ENCODE measurements at regions not wholly inside any gene's neighbourhood (a gene's known extent, or its start where the extent isn't known, plus 50 kb on each side); places are given as distances from the start of the nearest gene placed in this dataset.

DNA sequence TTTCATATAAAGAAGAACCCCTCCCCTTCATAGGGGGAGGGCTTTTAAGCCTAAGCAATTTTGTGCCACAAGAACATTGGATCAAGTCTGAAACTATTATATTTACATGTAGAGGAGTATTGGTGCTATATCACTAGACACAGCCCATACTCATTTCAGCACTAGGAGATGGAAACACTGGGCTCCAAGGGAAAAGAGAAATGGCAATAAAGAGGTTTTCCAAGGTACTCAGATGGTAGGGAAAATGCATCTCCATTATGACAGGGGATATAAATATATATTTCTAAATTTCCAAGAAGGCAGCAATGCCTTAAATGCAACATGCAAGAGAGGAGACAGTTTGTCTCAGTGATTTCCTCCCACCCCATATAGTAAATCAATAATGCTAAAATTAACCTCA is 209.0 kb downstream of the RAB38 start:
- ChIA-PET CTCF (no interaction called here), POLR2A (no interaction called here)
- Histone ChIP-seq H3K4me3 (ENCODE audit: low read length) (no peak overlapping the region), H3K9me3 (ENCODE audit: control insufficient read depth in 2 of 3, low read length in 3 of 3) (no peaks in the 10 kb centered on the region), H3K27ac (ENCODE audit: low read depth, low read length) (no peak overlapping the region), H3K36me3 (ENCODE audit: control insufficient read depth in 2 of 3, insufficient read depth in 3 of 3, low read length in 3 of 3) (no peaks in the 10 kb centered on the region), H3K4me1 (ENCODE audit: control insufficient read depth in 2 of 2, insufficient read depth in 2 of 2, low read length in 2 of 2) (no peaks in the 10 kb centered on the region), H3K27me3 (ENCODE audit: control insufficient read depth in 2 of 2, insufficient read depth in 2 of 2, low read length in 2 of 2) (no peaks in the 10 kb centered on the region)
- no peaks in the 10 kb centered on the region for H3K36me3 Mint-ChIP-seq
- DNase-seq (no peak), ATAC-seq (no peak)
- intact Hi-C loops (cut with micrococcal nuclease): no loop called here
- peaks cover 0 to 16% (median 9%) of the 10 kb centered on the region in 5 donors for H3K27me3 Mint-ChIP-seq
- no peak overlapping the region for H3K27ac Mint-ChIP-seq
- H3K4me1 Mint-ChIP-seq: peaks cover 0 to 2% (median 0%) of the 10 kb centered on the region in 7 donors
- no peak overlapping the region for H3K4me3 Mint-ChIP-seq
- H3K9me3 Mint-ChIP-seq: no peaks in the 10 kb centered on the region

DNA sequence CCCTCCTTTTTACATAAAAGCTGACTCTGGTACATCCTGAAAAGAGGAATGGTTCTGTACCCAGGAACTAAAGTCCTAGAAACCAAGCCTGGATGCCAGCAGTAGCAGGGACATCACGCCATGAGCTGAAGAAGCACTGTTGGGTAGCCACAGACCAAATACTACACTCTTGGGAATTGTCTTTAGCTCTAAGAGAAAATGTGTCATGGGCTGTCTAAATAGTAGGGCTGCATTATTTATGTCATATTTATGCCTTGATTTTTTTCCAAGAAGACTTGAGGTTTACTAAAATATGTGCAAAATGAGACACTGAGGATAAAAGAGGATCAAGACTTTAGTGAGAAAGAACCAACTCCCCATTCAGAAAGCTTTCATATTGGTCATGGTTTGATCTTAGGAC is 213.6 kb downstream of the RAB38 start:
- POLR2A ChIA-PET: no interaction called here
- CTCF ChIA-PET: no interaction called here
- Mint-ChIP-seq H3K9me3 (no peaks in the 10 kb centered on the region), H3K4me1 (no peaks in the 10 kb centered on the region), H3K27me3 (peaks cover 0 to 13% (median 5%) of the 10 kb centered on the region in 5 donors), H3K36me3 (no peaks in the 10 kb centered on the region), H3K4me3 (no peak overlapping the region), H3K27ac (no peak overlapping the region)
- Histone ChIP-seq H3K36me3 (ENCODE audit: control insufficient read depth in 2 of 3, insufficient read depth in 3 of 3, low read length in 3 of 3) (no peaks in the 10 kb centered on the region), H3K9me3 (ENCODE audit: control insufficient read depth in 2 of 3, low read length in 3 of 3) (no peaks in the 10 kb centered on the region), H3K4me3 (ENCODE audit: low read length) (no peak overlapping the region), H3K27me3 (ENCODE audit: control insufficient read depth in 2 of 2, insufficient read depth in 2 of 2, low read length in 2 of 2) (no peaks in the 10 kb centered on the region), H3K4me1 (ENCODE audit: control insufficient read depth in 2 of 2, insufficient read depth in 2 of 2, low read length in 2 of 2) (no peaks in the 10 kb centered on the region), H3K27ac (ENCODE audit: low read depth, low read length) (no peak overlapping the region)
- ATAC-seq (no peak), DNase-seq (no peak)
- intact Hi-C loops (cut with micrococcal nuclease): no loop called here

DNA sequence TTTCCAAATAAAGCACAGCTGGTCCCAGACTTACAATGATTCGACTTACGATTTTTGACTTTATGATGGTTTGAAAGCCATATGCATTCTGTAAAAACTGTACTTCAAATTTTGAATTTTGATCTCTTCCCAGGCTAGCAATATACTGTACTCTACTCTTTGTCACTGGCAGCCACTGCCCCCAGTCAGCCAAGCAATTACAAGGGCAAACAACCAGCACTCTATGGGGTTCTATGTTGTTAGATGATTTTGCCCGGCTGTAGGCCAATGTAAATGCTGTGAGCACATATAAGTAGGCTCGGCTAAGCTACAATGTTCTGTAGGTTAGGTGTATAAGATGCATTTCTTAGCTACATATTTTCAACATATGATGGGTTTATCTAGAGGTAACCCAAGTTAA is 217.3 kb downstream of the RAB38 start:
- intact Hi-C loops (cut with micrococcal nuclease): no loop called here
- H3K36me3 Mint-ChIP-seq: no peaks in the 10 kb centered on the region
- CTCF ChIA-PET: no interaction called here

DNA sequence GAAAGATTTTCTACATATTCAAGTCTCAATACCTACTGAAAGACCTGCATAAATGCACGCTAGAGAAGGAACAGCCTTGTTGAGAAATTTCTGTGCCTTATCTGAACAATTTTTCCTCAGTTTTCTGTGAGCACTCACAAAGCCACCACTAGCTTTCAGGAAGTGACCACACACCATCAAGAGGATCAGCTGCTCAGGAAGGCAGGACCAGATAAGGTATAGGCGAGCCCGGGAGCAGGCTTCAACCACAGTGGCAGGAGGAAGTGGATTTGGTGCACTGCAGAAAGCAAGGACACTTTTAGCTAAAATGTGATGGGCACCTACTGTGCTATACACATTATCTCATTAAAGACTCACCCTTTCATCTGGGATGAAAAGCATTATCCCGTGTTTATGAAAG is 220.8 kb downstream of the RAB38 start:
- Mint-ChIP-seq H3K36me3 (no peaks in the 10 kb centered on the region), H3K9me3 (peaks cover 0 to 3% (median 0%) of the 10 kb centered on the region in 11 donors), H3K4me3 (no peak overlapping the region), H3K27ac (no peak overlapping the region), H3K4me1 (no peaks in the 10 kb centered on the region), H3K27me3 (peaks cover 0 to 14% (median 7%) of the 10 kb centered on the region in 5 donors)
- intact Hi-C loops (cut with micrococcal nuclease): no loop called here
- ChIA-PET CTCF (no interaction called here), POLR2A (no interaction called here)
- no peaks in the 10 kb centered on the region for H3K27me3 ChIP-seq (ENCODE audit: control insufficient read depth in 2 of 2, insufficient read depth in 2 of 2, low read length in 2 of 2)
- H3K9me3 ChIP-seq (ENCODE audit: control insufficient read depth in 2 of 3, low read length in 3 of 3): no peaks in the 10 kb centered on the region
- H3K4me3 ChIP-seq (ENCODE audit: low read length): no peak overlapping the region
- H3K27ac ChIP-seq (ENCODE audit: low read depth, low read length): no peak overlapping the region
- H3K4me1 ChIP-seq (ENCODE audit: control insufficient read depth in 2 of 2, insufficient read depth in 2 of 2, low read length in 2 of 2): no peaks in the 10 kb centered on the region
- no peaks in the 10 kb centered on the region for H3K36me3 ChIP-seq (ENCODE audit: control insufficient read depth in 2 of 3, insufficient read depth in 3 of 3, low read length in 3 of 3)
- DNase-seq (no peak), ATAC-seq (no peak)

More for the DNA sequence above, 217.3 kb downstream of the RAB38 start:
- H3K4me3 ChIP-seq (ENCODE audit: low read length): no peak overlapping the region
- ATAC-seq (no peak), DNase-seq (no peak)
- no peak overlapping the region for H3K4me3 Mint-ChIP-seq
- H3K9me3 ChIP-seq (ENCODE audit: control insufficient read depth in 2 of 3, low read length in 3 of 3): no peaks in the 10 kb centered on the region
- no peak overlapping the region for H3K27ac ChIP-seq (ENCODE audit: low read depth, low read length)
- H3K4me1 ChIP-seq (ENCODE audit: control insufficient read depth in 2 of 2, insufficient read depth in 2 of 2, low read length in 2 of 2): no peaks in the 10 kb centered on the region
- no peaks in the 10 kb centered on the region for H3K9me3 Mint-ChIP-seq
- no peaks in the 10 kb centered on the region for H3K36me3 ChIP-seq (ENCODE audit: control insufficient read depth in 2 of 3, insufficient read depth in 3 of 3, low read length in 3 of 3)
- POLR2A ChIA-PET: no interaction called here
- no peaks in the 10 kb centered on the region for H3K27me3 ChIP-seq (ENCODE audit: control insufficient read depth in 2 of 2, insufficient read depth in 2 of 2, low read length in 2 of 2)
- peaks cover 0 to 18% (median 5%) of the 10 kb centered on the region in 5 donors for H3K27me3 Mint-ChIP-seq
- H3K27ac Mint-ChIP-seq: no peak overlapping the region
- H3K4me1 Mint-ChIP-seq: no peaks in the 10 kb centered on the region

DNA sequence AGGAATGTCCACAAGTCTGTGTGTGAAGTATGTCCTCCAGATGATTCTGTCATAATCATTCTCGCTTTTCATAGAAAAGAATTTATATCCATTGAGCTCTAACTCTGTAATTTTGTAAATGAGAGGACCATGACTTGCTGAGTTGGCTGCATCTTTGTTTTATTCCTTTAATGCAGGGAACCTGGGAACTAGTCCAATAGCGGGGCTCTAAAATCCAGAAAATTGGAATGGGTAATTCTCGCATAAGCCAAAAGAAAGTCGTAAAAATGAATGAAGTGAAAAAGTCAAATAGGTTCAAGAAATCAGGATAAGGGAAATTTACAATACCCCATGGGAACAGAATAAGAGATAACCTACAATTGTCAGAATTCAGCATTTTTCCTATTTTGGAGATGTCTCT is 232.5 kb downstream of the RAB38 start:
- no peaks in the 10 kb centered on the region for H3K27me3 ChIP-seq (ENCODE audit: control insufficient read depth in 2 of 2, insufficient read depth in 2 of 2, low read length in 2 of 2)
- H3K4me1 ChIP-seq (ENCODE audit: control insufficient read depth in 2 of 2, insufficient read depth in 2 of 2, low read length in 2 of 2): no peaks in the 10 kb centered on the region
- intact Hi-C loops (cut with micrococcal nuclease): no loop called here
- H3K27me3 Mint-ChIP-seq: peaks cover 0 to 22% (median 9%) of the 10 kb centered on the region in 5 donors
- H3K9me3 Mint-ChIP-seq: peaks cover 0 to 5% (median 0%) of the 10 kb centered on the region in 11 donors
- H3K4me1 Mint-ChIP-seq: no peaks in the 10 kb centered on the region
- CTCF ChIA-PET: no interaction called here
- no peak overlapping the region for H3K27ac ChIP-seq (ENCODE audit: low read depth, low read length)
- H3K36me3 ChIP-seq (ENCODE audit: control insufficient read depth in 2 of 3, insufficient read depth in 3 of 3, low read length in 3 of 3): no peaks in the 10 kb centered on the region
- H3K27ac Mint-ChIP-seq: no peak overlapping the region
- no peaks in the 10 kb centered on the region for H3K9me3 ChIP-seq (ENCODE audit: control insufficient read depth in 2 of 3, low read length in 3 of 3)
- no peaks in the 10 kb centered on the region for H3K36me3 Mint-ChIP-seq
- H3K4me3 ChIP-seq (ENCODE audit: low read length): no peak overlapping the region
- DNase-seq: no peak
- H3K4me3 Mint-ChIP-seq: no peak overlapping the region
- POLR2A ChIA-PET: no interaction called here
- ATAC-seq: no peak

DNA sequence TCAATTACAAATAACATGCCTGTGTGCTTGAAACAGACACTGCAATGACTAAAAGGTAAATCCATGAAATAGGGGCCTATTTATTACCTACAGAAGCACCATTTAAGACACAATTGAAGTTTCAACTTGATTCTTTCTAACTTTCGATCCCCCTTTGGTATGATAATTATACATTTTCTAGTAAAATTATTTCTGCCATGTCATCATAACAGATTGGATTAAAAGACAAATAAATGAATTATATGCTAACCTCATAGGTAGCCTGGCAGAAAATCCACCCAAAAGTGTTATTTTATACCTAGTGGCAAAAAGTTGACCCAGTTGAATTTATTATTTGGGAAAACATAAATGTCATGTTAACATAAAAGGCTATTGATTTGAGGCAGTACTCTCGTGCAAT is 241.1 kb downstream of the RAB38 start:
- Histone ChIP-seq H3K9me3 (ENCODE audit: control insufficient read depth in 2 of 3, low read length in 3 of 3) (no peaks in the 10 kb centered on the region), H3K36me3 (ENCODE audit: control insufficient read depth in 2 of 3, insufficient read depth in 3 of 3, low read length in 3 of 3) (no peaks in the 10 kb centered on the region), H3K4me3 (ENCODE audit: low read length) (no peak overlapping the region), H3K27ac (ENCODE audit: low read depth, low read length) (no peak overlapping the region), H3K27me3 (ENCODE audit: control insufficient read depth in 2 of 2, insufficient read depth in 2 of 2, low read length in 2 of 2) (no peaks in the 10 kb centered on the region), H3K4me1 (ENCODE audit: control insufficient read depth in 2 of 2, insufficient read depth in 2 of 2, low read length in 2 of 2) (no peaks in the 10 kb centered on the region)
- ChIA-PET POLR2A (no interaction called here), CTCF (no interaction called here)
- Mint-ChIP-seq H3K9me3 (peaks cover 0 to 7% (median 0%) of the 10 kb centered on the region in 11 donors), H3K4me1 (no peaks in the 10 kb centered on the region), H3K27me3 (peaks cover 0 to 17% (median 10%) of the 10 kb centered on the region in 5 donors), H3K36me3 (no peaks in the 10 kb centered on the region), H3K4me3 (no peak overlapping the region), H3K27ac (no peak overlapping the region)
- ATAC-seq: no peak
- intact Hi-C loops (cut with micrococcal nuclease): no loop called here
- no peak for DNase-seq

DNA sequence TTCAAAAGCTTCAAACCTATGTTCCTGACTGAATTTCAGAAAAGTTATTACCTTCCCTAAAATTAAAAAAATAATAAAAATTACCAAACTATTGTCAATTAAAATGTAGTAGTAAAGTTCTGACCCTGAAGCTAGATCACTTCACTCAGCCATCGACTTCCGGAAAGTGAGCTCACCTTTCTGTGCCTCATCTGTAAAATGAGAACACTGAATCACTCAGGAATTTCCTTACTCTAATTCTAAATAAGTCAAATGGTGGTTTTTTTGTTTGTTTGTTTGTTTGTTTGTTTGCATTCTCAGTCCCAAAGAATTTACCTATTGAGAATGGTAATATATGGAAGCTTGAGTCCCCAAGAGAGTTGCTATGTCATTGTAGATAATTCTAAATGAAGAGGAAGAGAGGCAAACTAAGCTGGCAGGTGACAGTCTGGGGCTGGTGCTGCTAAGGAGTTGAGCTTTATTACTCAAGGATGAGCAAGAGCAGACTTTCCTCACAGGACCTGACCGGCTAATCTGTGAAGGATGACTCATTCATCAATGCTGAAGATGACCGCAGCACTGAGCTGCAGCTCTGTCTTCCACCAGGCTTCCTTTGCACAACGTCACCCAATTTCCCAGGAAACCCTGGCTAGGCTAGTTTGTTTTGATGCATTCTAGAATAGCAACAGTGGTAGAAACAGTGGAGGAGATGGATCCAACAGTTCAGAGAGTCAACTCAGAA is 248.8 kb downstream of the RAB38 start:
- H3K27ac ChIP-seq (ENCODE audit: low read depth, low read length): no peak overlapping the region
- no peak overlapping the region for H3K27ac Mint-ChIP-seq
- H3K4me3 ChIP-seq (ENCODE audit: low read length): no peak overlapping the region
- ChIA-PET CTCF (no interaction called here), POLR2A (no interaction called here)
- H3K27me3 Mint-ChIP-seq: peaks cover 0 to 9% (median 4%) of the 10 kb centered on the region in 5 donors
- intact Hi-C loops (cut with micrococcal nuclease): no loop called here
- no peaks in the 10 kb centered on the region for H3K9me3 ChIP-seq (ENCODE audit: control insufficient read depth in 2 of 3, low read length in 3 of 3)
- no peaks in the 10 kb centered on the region for H3K4me1 ChIP-seq (ENCODE audit: control insufficient read depth in 2 of 2, insufficient read depth in 2 of 2, low read length in 2 of 2)
- no peak overlapping the region for H3K4me3 Mint-ChIP-seq
- no peaks in the 10 kb centered on the region for H3K27me3 ChIP-seq (ENCODE audit: control insufficient read depth in 2 of 2, insufficient read depth in 2 of 2, low read length in 2 of 2)
- H3K9me3 Mint-ChIP-seq: peaks cover 0 to 5% (median 1%) of the 10 kb centered on the region in 11 donors
- no peaks in the 10 kb centered on the region for H3K4me1 Mint-ChIP-seq
- DNase-seq (no peak), ATAC-seq (no peak)
- no peaks in the 10 kb centered on the region for H3K36me3 ChIP-seq (ENCODE audit: control insufficient read depth in 2 of 3, insufficient read depth in 3 of 3, low read length in 3 of 3)
- no peaks in the 10 kb centered on the region for H3K36me3 Mint-ChIP-seq
